Upper lobe of right lung (tissue), 1 donor: ENCODE measurements at regions not wholly inside any gene's neighbourhood (a gene's known extent, or its start where the extent isn't known, plus 50 kb on each side); places are given as distances from the start of the nearest gene placed in this dataset.
"Not testable (repeated sequence)": the region's sequence is repeated elsewhere in the genome, so short reads cannot be mapped to it uniquely, and the experiment has no call there.

ENCODE experiments used
- ATAC-seq: fragments of 200-7000 bp; cut with Tn5 transposase; one replicate; pipeline ENCODE4 v1.9.1; 2020; ENCODE audit warnings: mild to moderate bottlenecking, moderate library complexity
- DNase-seq: peaks from one replicate; pipeline ENCODE4 v3.0.0-alpha.2; 2020
- H3K27ac ChIP-seq: fragments of 200-600 bp; one replicate; pipeline ENCODE4 v1.8.0; 2022
- H3K27me3 ChIP-seq: fragments of 200-600 bp; one replicate; pipeline ENCODE4 v1.8.0; 2022; ENCODE audit warnings: mild to moderate bottlenecking
- H3K36me3 ChIP-seq: fragments of 200-600 bp; one replicate; pipeline ENCODE4 v1.8.0; 2022
- H3K4me1 ChIP-seq: fragments of 200-600 bp; one replicate; pipeline ENCODE4 v1.8.0; 2022
- H3K4me3 ChIP-seq: fragments of 200-600 bp; one replicate; pipeline ENCODE4 v1.8.0; 2022; ENCODE audit warnings: mild to moderate bottlenecking
- H3K9me3 ChIP-seq: fragments of 200-600 bp; one replicate; pipeline ENCODE4 v1.8.0; 2022
- CTCF ChIP-seq: fragments of 200-600 bp; IDR thresholded peaks from one replicate; pipeline ENCODE4 v1.8.0; 2022; ENCODE audit warnings: antibody characterized with exemption
- intact Hi-C: fragments of 100-400 bp; cut with DNase I; formaldehyde crosslinking; loops from one replicate; pipeline ENCODE4 v1.11.0; 2022
- donor health status: DM: no; HTN: yes; CAD: no; lungs with severe emphysema.

- Histone ChIP-seq H3K27ac (no peak overlapping the region), H3K9me3 (no peaks in the 10 kb centered on the region), H3K27me3 (no peaks in the 10 kb centered on the region), H3K4me3 (no peak overlapping the region), H3K4me1 (no peaks in the 10 kb centered on the region), H3K36me3 (no peaks in the 10 kb centered on the region)
- intact Hi-C loops, result no loop called here
- DNase-seq (no peak), ATAC-seq (no peak)
- no peak for TF ChIP-seq CTCF
Measured at GRCh38 chr5:87732875-87733768, 320.4 kb upstream of the CCNH start.

- H3K36me3 ChIP-seq, result no peaks in the 10 kb centered on the region
- DNase-seq (no peak), ATAC-seq (no peak)
- no peaks in the 10 kb centered on the region for H3K4me1 ChIP-seq
- TF ChIP-seq CTCF, result no peak
- H3K27me3 ChIP-seq, result no peaks in the 10 kb centered on the region
- no peak overlapping the region for H3K4me3 ChIP-seq
- no peak overlapping the region for H3K27ac ChIP-seq
- intact Hi-C loops, result no loop called here
- no peaks in the 10 kb centered on the region for H3K9me3 ChIP-seq
Measured at GRCh38 chr5:87729781-87730180, 317.1 kb upstream of the CCNH start.

DNA sequence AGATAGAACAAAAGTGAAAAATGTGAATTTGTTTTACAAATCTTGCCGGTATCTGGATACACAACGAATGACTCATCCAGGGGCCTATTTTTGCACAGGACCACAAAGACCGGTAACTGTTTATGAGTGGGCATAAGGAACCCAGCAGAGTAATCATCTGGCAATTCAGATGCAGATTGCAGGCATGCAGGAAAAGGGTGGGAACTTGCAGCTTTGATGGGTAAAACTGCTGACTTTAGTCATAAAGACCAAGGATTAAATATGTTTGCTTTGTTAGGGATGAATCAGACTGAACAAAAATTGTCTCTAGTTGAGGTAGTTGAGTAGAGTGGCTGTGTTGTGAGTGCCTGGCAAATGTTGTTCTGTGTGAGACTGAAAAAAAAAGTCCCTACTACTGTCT is 309.6 kb upstream of the CCNH start:
- Histone ChIP-seq H3K36me3 (no peaks in the 10 kb centered on the region), H3K4me3 (no peak overlapping the region), H3K4me1 (no peaks in the 10 kb centered on the region), H3K27me3 (no peaks in the 10 kb centered on the region), H3K27ac (no peak overlapping the region), H3K9me3 (no peaks in the 10 kb centered on the region)
- no peak for TF ChIP-seq CTCF
- intact Hi-C loops, result no loop called here
- DNase-seq (no peak), ATAC-seq (no peak)

GRCh38 chr5:87718224-87718925 is 305.6 kb upstream of the CCNH start:
- H3K4me1 ChIP-seq, DNase-seq, H3K36me3 ChIP-seq, H3K9me3 ChIP-seq, ATAC-seq, intact Hi-C loops, H3K27me3 ChIP-seq, H3K27ac ChIP-seq, H3K4me3 ChIP-seq: not testable (repeated sequence)

DNA sequence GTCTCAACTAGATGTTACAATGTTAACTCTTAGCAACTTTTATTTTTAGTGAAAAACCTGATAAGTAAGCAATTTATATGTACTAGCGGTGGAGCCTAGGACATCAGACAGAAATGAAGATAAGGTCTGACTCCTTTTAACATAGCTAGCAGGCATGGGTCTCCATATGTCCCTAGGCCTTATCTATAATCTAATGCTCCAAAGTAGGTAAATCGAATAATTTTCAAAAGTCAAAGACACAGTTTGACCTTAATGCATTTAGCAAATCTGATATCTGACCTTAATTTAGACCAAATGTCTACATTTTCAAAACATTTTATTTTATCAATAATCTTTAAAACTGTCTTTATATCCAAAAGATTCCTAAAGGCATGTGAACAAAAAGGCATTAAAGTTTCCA is 305.0 kb upstream of the CCNH start:
- Histone ChIP-seq H3K36me3 (no peaks in the 10 kb centered on the region), H3K27ac (no peak overlapping the region), H3K27me3 (no peaks in the 10 kb centered on the region), H3K9me3 (no peaks in the 10 kb centered on the region), H3K4me1 (no peaks in the 10 kb centered on the region), H3K4me3 (no peak overlapping the region)
- DNase-seq (no peak), ATAC-seq (no peak)
- no peak for TF ChIP-seq CTCF
- intact Hi-C loops, result no loop called here

DNA sequence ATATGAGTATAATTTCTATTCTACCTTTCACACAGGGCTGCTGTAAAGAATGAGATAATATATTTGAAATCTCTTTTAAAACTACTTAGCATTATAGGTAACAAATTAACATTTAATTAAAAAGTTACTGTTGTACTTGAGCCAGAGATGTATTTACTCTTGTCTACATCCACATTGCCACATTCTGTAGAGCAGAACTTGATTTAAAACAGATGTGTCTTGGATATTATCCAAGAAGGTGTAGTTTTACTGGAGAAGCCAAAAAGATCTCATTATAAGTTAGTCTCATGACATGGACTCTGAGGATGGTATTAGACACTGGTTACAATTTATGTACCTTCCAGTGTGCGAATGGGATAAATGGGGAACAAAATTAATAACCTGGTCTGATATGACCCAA is 293.1 kb upstream of the CCNH start:
- no peaks in the 10 kb centered on the region for H3K36me3 ChIP-seq
- H3K27ac ChIP-seq, result no peak overlapping the region
- no peaks in the 10 kb centered on the region for H3K4me1 ChIP-seq
- no peaks in the 10 kb centered on the region for H3K27me3 ChIP-seq
- no peak for DNase-seq
- intact Hi-C loops, result no loop called here
- no peak for ATAC-seq
- TF ChIP-seq CTCF, result no peak
- H3K9me3 ChIP-seq, result no peaks in the 10 kb centered on the region
- no peak overlapping the region for H3K4me3 ChIP-seq
